ENCODE measurements at regions not wholly inside any gene's neighbourhood (a gene's known extent, or its start where the extent isn't known, plus 50 kb on each side); places are given as distances from the start of the nearest gene placed in this dataset.

- Histone ChIP-seq H2AFZ (no peak overlapping the region), H3K36me3 (ENCODE audit: insufficient read depth) (no peaks in the 10 kb centered on the region), H3K4me1 (ENCODE audit: insufficient read depth) (no peaks in the 10 kb centered on the region), H4K20me1 (replicated peaks; ENCODE audit: insufficient read depth) (no peaks in the 10 kb centered on the region), H3K9me2 (ENCODE audit: insufficient read depth) (0 out of 2 replicates have a peak, but pooled peaks cover 10% of the 10 kb centered on the region), H3K27ac (ENCODE audit: low read depth) (no peak overlapping the region), H3K27me3 (ENCODE audit: insufficient read depth) (no peaks in the 10 kb centered on the region), H3K79me2 (replicated peaks; ENCODE audit: insufficient read depth) (no peaks in the 10 kb centered on the region), H3F3A (replicated peaks; ENCODE audit: low read depth) (no peaks in the 10 kb centered on the region), H3K4me2 (no peak overlapping the region), H3K4me3 (no peak overlapping the region)
- no peaks in the 10 kb centered on the region for H3K36me3 Mint-ChIP-seq (ENCODE audit: low read depth)
- no peak for TF ChIP-seq ZNF114 (CRISPR knock-in tag; IDR thresholded peaks at IDR 0.05)
- no peak for TF ChIP-seq ZNF462 (CRISPR knock-in tag; IDR thresholded peaks at IDR 0.05)
- TF ChIP-seq CREB1 (CRISPR knock-in tag; IDR thresholded peaks at IDR 0.05; ENCODE audit: low read depth) = no peak
- TF ChIP-seq POLR2AphosphoS5 (IDR thresholded peaks at IDR 0.05; ENCODE audit: low read depth) = no peak
- no peak for TF ChIP-seq CTCF (conservative IDR thresholded peaks at IDR 0.05; ENCODE audit: low read depth in 2 of 2)
- TF ChIP-seq EZH2phosphoT487 (IDR thresholded peaks at IDR 0.05; ENCODE audit: unreplicated experiment) = no peak
- no peak for TF ChIP-seq ETS1 (IDR thresholded peaks at IDR 0.05)
- TF ChIP-seq REST (IDR thresholded peaks at IDR 0.05; ENCODE audit: unreplicated experiment) = no peak
- no peak for TF ChIP-seq ZNF331 (CRISPR knock-in tag; IDR thresholded peaks at IDR 0.05; ENCODE audit: low read depth)
- TF ChIP-seq STAT1 (IDR thresholded peaks at IDR 0.05; ENCODE audit: unreplicated experiment) = no peak
- TF ChIP-seq NANOG (IDR thresholded peaks at IDR 0.05; ENCODE audit: borderline replicate concordance) = no peak
- no peak for TF ChIP-seq JUNB (IDR thresholded peaks at IDR 0.05; ENCODE audit: unreplicated experiment)
- no peak for TF ChIP-seq EZH2 (IDR thresholded peaks at IDR 0.05; ENCODE audit: low read depth, unreplicated experiment)
- peaks cover 3% of the 10 kb centered on the region for H3K27me3 Mint-ChIP-seq (ENCODE audit: insufficient read depth, low read depth, poor library complexity)
- H3K9me3 Mint-ChIP-seq = no peaks in the 10 kb centered on the region
- DNase-seq (ENCODE audit: low spot score) (no peak), ATAC-seq (no peak)
- H3K4me1 Mint-ChIP-seq = peaks cover 3% of the 10 kb centered on the region; the same call in 2 of the 3 replicates
- no peak overlapping the region for H3K4me3 Mint-ChIP-seq
- no peak overlapping the region for H3K27ac Mint-ChIP-seq
These were observed 55.6 kb upstream of the RABGAP1L start for GRCh38 chr1:174103766-174104165.

Data from GM23338 (cell line).